ENCODE measurements at regions not wholly inside any gene's neighbourhood (a gene's known extent, or its start where the extent isn't known, plus 50 kb on each side); places are given as distances from the start of the nearest gene placed in this dataset.

DNA sequence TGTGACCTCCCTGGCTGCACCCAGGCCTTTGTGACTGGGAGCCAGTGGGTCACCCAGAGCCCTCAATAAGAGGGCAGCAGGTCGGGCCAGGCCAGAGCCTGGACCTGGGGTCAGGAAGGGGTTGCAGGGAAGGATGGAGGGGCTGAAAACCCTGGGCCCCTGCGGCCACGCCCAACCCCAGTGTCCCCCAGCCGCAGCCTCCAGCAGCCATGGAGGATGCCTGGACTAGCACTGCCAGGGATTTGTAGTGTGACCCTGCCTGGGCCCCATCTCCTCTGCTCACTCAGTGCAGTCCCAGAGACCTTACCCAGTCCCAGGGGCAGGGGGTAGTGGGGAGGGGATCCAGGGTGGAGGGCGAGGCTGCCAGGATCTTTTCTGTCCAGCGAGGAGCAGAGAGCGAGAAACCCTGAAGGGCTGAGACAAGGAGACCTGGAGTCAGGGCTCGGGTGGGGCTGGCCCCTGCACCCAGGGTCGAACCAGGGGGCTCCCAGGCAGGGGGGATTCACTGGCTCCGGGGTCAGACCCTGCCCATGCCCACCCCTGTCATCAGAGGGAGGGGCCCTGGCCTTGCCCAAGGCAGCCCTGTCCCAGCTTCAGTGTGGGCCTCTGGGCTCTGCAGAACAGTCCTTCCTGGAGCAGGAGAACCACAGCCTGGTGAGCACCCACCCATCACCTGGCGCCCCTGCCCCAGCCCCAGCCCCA, 187.5 kb downstream of the IGLL1 start:
- Histone ChIP-seq H3K36me3 (replicated peaks in 1 of 2; ENCODE audit: control insufficient read depth in 1 of 2, insufficient read depth in 2 of 2, low read length in 2 of 2) (no peaks in the 10 kb centered on the region), H3K4me2 (replicated peaks; ENCODE audit: extremely low read depth, low read length, poor library complexity, severe bottlenecking) (no peak overlapping the region), H2AFZ (ENCODE audit: insufficient read depth, low read depth, low read length, poor library complexity, severe bottlenecking) (no peak overlapping the region), H3K79me2 (ENCODE audit: insufficient read depth, low read length) (no peaks in the 10 kb centered on the region), H3K4me1 (ENCODE audit: control insufficient read depth in 1 of 2, insufficient read depth in 2 of 2, low read length in 2 of 2) (no peaks in the 10 kb centered on the region), H3K4me3 (replicated peaks in 1 of 3; ENCODE audit: low read depth in 2 of 3, low read length in 3 of 3) (no peak overlapping the region), H3K27me3 (ENCODE audit: control insufficient read depth in 2 of 2, insufficient read depth in 2 of 2, low read length in 2 of 2) (no peaks in the 10 kb centered on the region), H3K9ac (ENCODE audit: insufficient read depth, low read length, poor library complexity, severe bottlenecking) (no peak overlapping the region), H3K27ac (ENCODE audit: low read depth in 1 of 2, low read length in 2 of 2) (no peak overlapping the region), H4K20me1 (ENCODE audit: insufficient read depth, low read length) (no peaks in the 10 kb centered on the region), H3K9me3 (replicated peaks in 1 of 2; ENCODE audit: control insufficient read depth in 1 of 2, insufficient read depth in 1 of 2, low read length in 2 of 2) (no peaks in the 10 kb centered on the region)
- DNase-seq = no peak
- Mint-ChIP-seq H3K36me3 (no peaks in the 10 kb centered on the region), H3K27me3 (ENCODE audit: low read depth in 3 of 3) (peaks cover 2 to 4% (median 4%) of the 10 kb centered on the region in 3 donors), H3K9me3 (peaks cover 0 to 1% (median 0%) of the 10 kb centered on the region in 7 donors), H3K4me3 (no peak overlapping the region), H3K27ac (no peak overlapping the region), H3K4me1 (no peaks in the 10 kb centered on the region)
- no peak for TF ChIP-seq CTCF (IDR thresholded peaks at IDR 0.05)
- intact Hi-C loops (cut with micrococcal nuclease) = no loop called here
- WGBS (ENCODE audit: insufficient coverage) = 79% methylated on average over 10 of the region's 11 CpGs

- Mint-ChIP-seq H3K27ac (peak overlapping the region in 1 of 7 donors; percentile 51), H3K27me3 (ENCODE audit: low read depth in 3 of 3) (peaks cover 0 to 4% (median 2%) of the 10 kb centered on the region in 3 donors)
- H3K27me3 ChIP-seq (ENCODE audit: control insufficient read depth in 2 of 2, insufficient read depth in 2 of 2, low read length in 2 of 2) = no peaks in the 10 kb centered on the region
Observed at GRCh38 chr22:23391022-23391421, 189.1 kb downstream of the IGLL1 start.

More at GRCh38 chr22:23391022-23391421, 189.1 kb downstream of the IGLL1 start:
- Mint-ChIP-seq H3K36me3 (no peaks in the 10 kb centered on the region), H3K4me3 (no peak overlapping the region), H3K9me3 (no peaks in the 10 kb centered on the region), H3K4me1 (no peaks in the 10 kb centered on the region)
- Histone ChIP-seq H3K79me2 (ENCODE audit: insufficient read depth, low read length) (no peaks in the 10 kb centered on the region), H4K20me1 (ENCODE audit: insufficient read depth, low read length) (no peaks in the 10 kb centered on the region), H3K9me3 (replicated peaks in 1 of 2; ENCODE audit: control insufficient read depth in 1 of 2, insufficient read depth in 1 of 2, low read length in 2 of 2) (no peaks in the 10 kb centered on the region), H3K9ac (ENCODE audit: insufficient read depth, low read length, poor library complexity, severe bottlenecking) (no peak overlapping the region), H3K4me3 (replicated peaks in 1 of 3; ENCODE audit: low read depth in 2 of 3, low read length in 3 of 3) (no peak overlapping the region), H3K27ac (ENCODE audit: low read depth in 1 of 2, low read length in 2 of 2) (no peak overlapping the region), H3K36me3 (replicated peaks in 1 of 2; ENCODE audit: control insufficient read depth in 1 of 2, insufficient read depth in 2 of 2, low read length in 2 of 2) (no peaks in the 10 kb centered on the region), H3K4me1 (ENCODE audit: control insufficient read depth in 1 of 2, insufficient read depth in 2 of 2, low read length in 2 of 2) (no peaks in the 10 kb centered on the region), H3K4me2 (replicated peaks; ENCODE audit: extremely low read depth, low read length, poor library complexity, severe bottlenecking) (no peak overlapping the region), H2AFZ (ENCODE audit: insufficient read depth, low read depth, low read length, poor library complexity, severe bottlenecking) (no peak overlapping the region)
- DNase-seq = no peak
- WGBS (ENCODE audit: insufficient coverage) = 88% methylated on average over 8 of the region's 14 CpGs
- TF ChIP-seq CTCF (IDR thresholded peaks at IDR 0.05) = no peak
- intact Hi-C loops (cut with micrococcal nuclease) = no loop called here
